ENCODE measurements at regions not wholly inside any gene's neighbourhood (a gene's known extent, or its start where the extent isn't known, plus 50 kb on each side); places are given as distances from the start of the nearest gene placed in this dataset.
A peak's percentile ranks its signal among the peaks of the same experiment; 100 is the strongest.

DNA sequence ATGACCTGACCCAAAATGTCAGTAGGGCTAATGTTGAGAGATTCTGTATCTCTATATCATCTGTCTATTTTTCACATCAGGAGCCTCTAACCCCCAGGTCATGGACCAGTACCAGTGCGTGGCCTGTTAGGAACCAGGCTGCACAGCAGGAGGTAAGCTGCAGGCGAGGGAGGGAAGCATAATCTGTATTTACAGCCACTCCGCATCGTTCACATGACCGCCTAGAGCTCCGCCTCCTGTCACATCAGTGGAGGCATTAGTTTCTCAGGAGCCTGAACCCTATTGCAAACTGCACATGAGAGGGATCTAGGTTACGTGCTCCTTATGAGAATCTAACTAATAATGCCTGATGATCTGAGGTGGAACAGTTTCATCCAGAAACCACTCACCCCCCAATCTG lies 180.6 kb downstream of the RDH14 start:
- no peak for DNase-seq (ENCODE audit: low read depth, low spot score)

DNA sequence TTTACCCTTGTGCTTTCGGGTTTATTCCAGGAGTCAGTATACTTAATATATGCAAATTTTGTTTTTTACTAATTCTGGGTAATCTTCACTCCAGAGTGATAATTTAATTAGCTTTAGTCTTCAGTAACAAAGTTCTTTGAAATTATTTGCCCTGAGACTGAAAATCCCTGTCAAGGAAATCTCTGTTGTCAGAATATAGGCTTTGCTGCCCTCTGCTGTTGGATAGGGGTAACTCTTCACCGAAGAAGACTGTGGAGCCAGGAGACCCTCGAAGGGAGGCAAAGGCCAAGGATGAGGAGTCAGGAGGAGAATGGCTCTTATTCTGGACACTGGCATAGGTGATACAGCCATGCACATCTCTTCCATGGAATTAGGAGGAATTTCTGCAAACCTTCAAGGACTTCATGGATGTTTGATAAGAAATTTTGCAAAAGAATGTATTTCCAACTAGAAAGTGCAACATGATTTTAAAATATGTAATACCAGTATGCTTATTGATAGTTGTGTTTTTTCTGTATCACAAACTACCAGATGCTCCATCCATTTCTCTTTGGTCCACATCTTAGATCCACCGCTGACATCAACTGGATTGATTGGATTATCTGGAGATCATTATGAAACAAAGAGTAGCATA lies 182.3 kb downstream of the RDH14 start:
- peak; percentile 37 for DNase-seq (ENCODE audit: low read depth, low spot score)

- DNase-seq (ENCODE audit: low read depth, low spot score), result no peak
Observed at GRCh38 chr2:18376936-18377335, 183.5 kb downstream of the RDH14 start.

- no peak for DNase-seq (ENCODE audit: low read depth, low spot score)
Observed at GRCh38 chr2:18373664-18374063, 186.8 kb downstream of the RDH14 start.

- no peak for DNase-seq (ENCODE audit: low read depth, low spot score)
Observed at GRCh38 chr2:18373081-18373480, 187.4 kb downstream of the RDH14 start.

DNA sequence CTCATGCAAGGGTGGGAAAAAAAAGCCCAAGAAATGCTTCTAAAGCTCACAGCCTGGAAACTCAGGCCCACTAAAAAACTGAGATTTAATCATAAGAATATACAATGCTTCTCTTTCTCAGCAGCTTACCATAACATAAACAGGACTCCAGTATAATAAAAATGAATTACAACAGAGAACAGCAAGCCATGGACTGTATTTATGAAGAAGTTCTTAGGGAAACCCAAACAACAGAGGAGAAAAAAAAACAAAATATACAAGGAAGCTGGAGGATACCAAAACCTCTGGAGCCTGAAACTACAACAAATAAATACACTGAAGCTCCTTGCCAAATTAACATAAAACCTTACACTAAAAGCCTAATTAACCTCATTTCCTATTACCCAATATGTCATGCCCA lies 187.8 kb downstream of the RDH14 start:
- DNase-seq (ENCODE audit: low read depth, low spot score), result no peak

- no peak for DNase-seq (ENCODE audit: low read depth, low spot score)
Observed at GRCh38 chr2:18369760-18370159, 190.7 kb downstream of the RDH14 start.

- DNase-seq (ENCODE audit: low read depth, low spot score), result no peak
Observed at GRCh38 chr2:18368008-18368407, 192.4 kb downstream of the RDH14 start.

- DNase-seq (ENCODE audit: low read depth, low spot score), result no peak
Observed at GRCh38 chr2:18365342-18365741, 195.1 kb downstream of the RDH14 start.

GRCh38 chr2:18363348-18363747 lies 197.1 kb downstream of the RDH14 start:
- DNase-seq (ENCODE audit: low read depth, low spot score), result no peak

DNA sequence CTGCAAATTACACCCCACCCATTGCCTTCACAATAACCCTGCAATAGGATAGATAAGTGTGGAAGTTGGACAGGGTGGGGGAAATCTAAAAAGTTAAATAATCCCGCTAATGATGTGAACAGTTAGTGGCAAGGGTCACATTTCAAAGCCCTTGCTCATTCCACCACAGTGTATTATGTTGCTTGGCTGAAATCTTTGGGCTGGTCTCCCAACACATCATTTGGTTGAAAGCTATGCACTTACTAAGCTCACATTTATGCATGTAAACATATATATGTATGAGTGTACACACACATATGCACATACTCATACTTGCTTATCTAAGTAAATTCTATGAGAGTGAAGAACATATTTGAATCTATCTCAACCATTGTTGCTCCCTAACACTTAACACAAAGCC lies 197.8 kb downstream of the RDH14 start:
- no peak for DNase-seq (ENCODE audit: low read depth, low spot score)

- no peak for DNase-seq (ENCODE audit: low read depth, low spot score)
Observed at GRCh38 chr2:18357537-18357936, 202.9 kb downstream of the RDH14 start.

GRCh38 chr2:18356676-18357075 lies 203.8 kb downstream of the RDH14 start:
- DNase-seq (ENCODE audit: low read depth, low spot score), result no peak

DNA sequence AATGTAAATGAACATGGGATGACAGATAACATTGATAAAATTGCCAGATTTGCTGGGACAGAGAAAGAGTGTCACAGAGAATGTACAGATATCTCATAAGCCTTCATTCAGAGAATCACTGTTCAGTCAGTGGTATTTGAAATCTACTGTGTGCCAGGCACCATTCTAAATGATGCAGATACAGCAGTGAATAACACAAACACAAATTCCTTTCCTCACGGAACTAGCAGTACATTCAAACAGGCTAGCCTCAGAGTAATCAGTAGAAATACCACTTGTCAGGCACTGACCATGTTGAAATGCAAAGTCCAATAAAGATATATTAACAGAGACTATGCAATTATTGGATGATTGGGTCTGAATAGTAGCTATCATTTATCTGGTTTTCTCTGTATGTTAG lies 211.0 kb downstream of the RDH14 start:
- no peak for DNase-seq (ENCODE audit: low read depth, low spot score)

DNA sequence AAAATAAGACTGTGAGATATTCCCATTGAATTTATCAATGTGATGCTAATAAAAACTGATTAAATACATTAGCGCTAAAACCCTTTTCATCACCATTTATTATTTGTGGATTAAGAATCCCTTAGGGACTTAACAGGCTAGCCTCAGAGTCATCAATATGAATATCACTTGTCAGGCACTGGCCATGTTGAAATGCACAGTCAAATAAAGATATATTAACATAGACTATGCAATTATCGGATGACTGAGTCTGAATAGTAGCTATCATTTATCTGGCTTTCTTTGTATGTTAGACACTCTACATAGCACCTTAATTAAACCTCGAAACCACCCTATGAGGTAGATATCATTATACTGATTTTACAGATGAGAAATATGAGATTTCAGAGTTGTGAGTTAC lies 213.6 kb downstream of the RDH14 start:
- DNase-seq (ENCODE audit: low read depth, low spot score), result no peak

DNA sequence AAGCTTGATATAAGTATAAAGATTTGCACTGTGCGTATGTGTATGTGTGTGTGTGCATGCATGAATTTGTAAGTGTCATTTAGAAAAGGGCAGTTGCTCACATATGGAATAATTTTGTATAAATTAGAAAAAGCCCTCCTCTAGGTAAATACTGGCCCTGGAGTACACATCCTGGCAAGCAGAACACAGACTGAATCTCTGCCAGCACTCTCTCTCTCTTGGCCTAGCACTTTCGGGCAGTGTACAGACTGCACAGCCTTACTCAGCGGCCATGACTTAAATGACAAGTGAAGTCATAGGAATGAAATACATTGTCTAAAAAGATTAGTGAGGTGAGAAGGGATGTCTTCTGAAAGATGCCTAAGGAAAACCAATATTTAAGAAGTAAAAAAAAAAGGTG lies 214.1 kb downstream of the RDH14 start:
- DNase-seq (ENCODE audit: low read depth, low spot score), result no peak

- DNase-seq (ENCODE audit: low read depth, low spot score), result no peak
Observed at GRCh38 chr2:18345848-18346247, 214.6 kb downstream of the RDH14 start.

DNA sequence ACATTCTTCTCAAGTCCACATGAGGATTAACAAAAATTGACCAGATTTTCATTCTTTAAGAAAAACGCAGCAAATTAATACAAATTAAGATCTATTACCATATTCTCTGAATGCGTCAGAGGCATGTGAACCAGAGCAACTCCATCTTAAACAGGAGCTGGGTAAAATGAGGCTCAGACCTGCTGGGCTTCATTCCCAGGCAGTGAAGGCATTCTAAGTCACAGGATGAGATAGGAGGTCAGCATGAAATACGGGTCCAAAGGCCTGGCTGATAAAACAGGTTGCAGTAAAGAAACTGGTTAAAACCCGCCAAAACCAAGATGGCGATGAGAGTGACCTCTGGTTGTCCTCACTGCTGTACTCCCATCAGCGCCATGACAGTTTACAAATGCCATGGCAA lies 217.6 kb downstream of the RDH14 start:
- DNase-seq (ENCODE audit: low read depth, low spot score), result no peak

- no peak for DNase-seq (ENCODE audit: low read depth, low spot score)
Observed at GRCh38 chr2:18339326-18339725, 221.1 kb downstream of the RDH14 start.

DNA sequence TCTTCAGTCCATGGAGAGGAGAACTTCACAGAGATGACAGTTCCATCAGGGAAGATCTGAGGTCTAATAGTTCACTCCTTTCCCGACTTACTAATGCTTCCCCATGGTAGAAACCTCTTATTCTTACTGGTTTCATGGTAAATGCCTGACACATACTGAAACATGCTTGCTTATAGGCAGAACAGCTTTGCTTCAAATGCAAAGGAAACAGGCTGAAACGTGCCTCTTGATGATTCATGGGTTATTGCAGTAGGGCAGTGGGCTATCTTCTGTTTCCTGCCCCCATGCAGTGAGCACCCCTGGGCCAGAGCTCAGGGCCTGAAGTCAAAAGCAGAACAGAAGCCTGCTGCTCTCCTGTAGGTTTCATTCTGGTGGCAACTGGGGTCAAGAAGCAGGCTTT lies 223.5 kb downstream of the RDH14 start:
- DNase-seq (ENCODE audit: low read depth, low spot score), result no peak

- no peak for DNase-seq (ENCODE audit: low read depth, low spot score)
Observed at GRCh38 chr2:18332477-18332876, 228.0 kb downstream of the RDH14 start.

GRCh38 chr2:18325118-18325517 lies 235.3 kb downstream of the RDH14 start:
- no peak for DNase-seq (ENCODE audit: low read depth, low spot score)

GRCh38 chr2:18319987-18320386 lies 240.5 kb downstream of the RDH14 start:
- DNase-seq (ENCODE audit: low read depth, low spot score), result no peak

DNA sequence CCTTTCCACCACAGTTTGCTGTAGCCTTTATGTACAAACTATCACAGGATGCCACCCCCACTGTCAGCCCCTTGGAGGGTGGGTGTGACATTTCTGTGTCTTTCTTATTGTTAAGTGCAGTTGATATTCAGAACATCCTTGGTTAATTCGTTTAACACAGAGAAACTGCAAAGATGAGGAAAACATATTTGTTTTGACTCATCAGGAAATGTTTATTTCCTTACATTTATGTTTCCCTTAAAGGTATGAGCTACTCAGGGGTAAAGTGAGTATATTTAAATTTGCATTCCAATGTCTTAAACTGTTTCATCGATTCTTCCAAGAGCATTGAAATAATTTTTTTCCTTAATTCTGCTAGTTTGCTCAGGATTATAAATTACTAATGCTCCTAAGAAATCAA lies 243.4 kb downstream of the RDH14 start:
- no peak for DNase-seq (ENCODE audit: low read depth, low spot score)

All from ELF-1 (cell line).